NCI-H2227 (cell line): ENCODE measurements at regions not wholly inside any gene's neighbourhood (a gene's known extent, or its start where the extent isn't known, plus 50 kb on each side); places are given as distances from the start of the nearest gene placed in this dataset.

Experiments
- DNase-seq: peaks from one replicate; lab custom pipeline; 2025; ENCODE audit not compliant: unreplicated experiment; lab: John Stamatoyannopoulos, UW

- DNase-seq: no peak
Observed at GRCh38 chr9:80874276-80874675, 815.1 kb downstream of the TLE1 start.

- DNase-seq: no peak
Observed at GRCh38 chr9:80873861-80874260, 815.5 kb downstream of the TLE1 start.

- no peak for DNase-seq
Observed at GRCh38 chr9:80871596-80871995, 817.8 kb downstream of the TLE1 start.

GRCh38 chr9:80867731-80868130 is 821.6 kb downstream of the TLE1 start:
- DNase-seq: no peak

- DNase-seq: no peak
Observed at GRCh38 chr9:80866576-80867227, 822.6 kb downstream of the TLE1 start.

GRCh38 chr9:80866121-80866520 is 823.2 kb downstream of the TLE1 start:
- DNase-seq: no peak

GRCh38 chr9:80843028-80843427 is 846.3 kb downstream of the TLE1 start:
- no peak for DNase-seq

- no peak for DNase-seq
Observed at GRCh38 chr9:80842389-80842788, 847.0 kb downstream of the TLE1 start.

GRCh38 chr9:80841888-80842287 is 847.5 kb downstream of the TLE1 start:
- DNase-seq: no peak

GRCh38 chr9:80839821-80840675 is 849.3 kb downstream of the TLE1 start:
- no peak for DNase-seq

- DNase-seq: no peak
Observed at GRCh38 chr9:80836013-80836412, 853.3 kb downstream of the TLE1 start.

GRCh38 chr9:80831751-80832150 is 857.6 kb downstream of the TLE1 start:
- DNase-seq: no peak

- DNase-seq: no peak
Observed at GRCh38 chr9:80811656-80812055, 877.7 kb downstream of the TLE1 start.

- DNase-seq: no peak
Observed at GRCh38 chr9:80811003-80811402, 878.3 kb downstream of the TLE1 start.

- DNase-seq: no peak
Observed at GRCh38 chr9:80806671-80807070, 882.7 kb downstream of the TLE1 start.

- no peak for DNase-seq
Observed at GRCh38 chr9:80804873-80805272, 884.5 kb downstream of the TLE1 start.

GRCh38 chr9:80797831-80798688 is 891.3 kb downstream of the TLE1 start:
- DNase-seq: no peak

- DNase-seq: no peak
Observed at GRCh38 chr9:80797101-80797829, 892.1 kb downstream of the TLE1 start.

- DNase-seq: no peak
Observed at GRCh38 chr9:80796632-80797031, 892.7 kb downstream of the TLE1 start.

- DNase-seq: no peak
Observed at GRCh38 chr9:80794197-80794596, 895.1 kb downstream of the TLE1 start.

- no peak for DNase-seq
Observed at GRCh38 chr9:80793706-80794105, 895.6 kb downstream of the TLE1 start.
